HPDE6-E6E7 (cell line): ENCODE measurements at regions not wholly inside any gene's neighbourhood (a gene's known extent, or its start where the extent isn't known, plus 50 kb on each side); places are given as distances from the start of the nearest gene placed in this dataset.

Experiments used
- DNase-seq: peaks from one replicate; pipeline ENCODE4 v3.0.0; 2011; ENCODE audit warnings: missing footprints; ENCODE audit errors: extremely low spot score

DNA sequence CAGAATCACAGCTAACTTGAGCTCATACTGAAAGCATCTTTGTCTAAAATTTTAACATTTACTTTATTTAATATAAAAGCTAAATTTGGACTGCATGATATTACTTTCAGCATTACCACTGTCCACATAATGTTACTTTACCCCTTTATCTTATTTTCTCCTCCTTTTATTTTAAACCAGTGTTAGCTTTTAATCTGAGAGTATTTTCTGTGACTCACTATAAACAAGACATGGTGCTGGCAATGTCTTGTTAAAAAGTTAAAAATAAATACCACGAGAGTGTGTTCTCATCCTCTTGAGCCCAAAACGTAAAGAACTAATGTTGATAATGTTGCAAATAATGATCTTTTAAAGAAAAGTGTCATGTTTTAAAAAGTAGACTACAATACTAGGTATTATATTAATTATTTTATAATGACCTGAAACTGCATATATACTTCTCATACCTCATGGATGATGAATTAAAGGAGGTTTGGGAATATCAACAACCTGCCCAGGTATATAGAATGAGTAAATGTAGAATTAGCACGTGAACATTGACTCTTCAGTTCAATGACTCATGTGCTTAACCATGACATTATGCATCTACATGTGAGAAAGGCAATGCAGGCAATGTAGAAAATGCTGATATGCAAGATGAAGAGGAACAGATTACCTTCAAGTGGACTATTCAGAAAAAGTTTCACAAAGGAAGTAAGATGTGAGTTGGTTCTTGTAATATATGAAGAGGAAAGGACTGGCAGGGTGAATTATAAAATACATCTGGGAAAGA, 454.1 kb upstream of the ADGRL3 start:
- DNase-seq, result no peak

DNA sequence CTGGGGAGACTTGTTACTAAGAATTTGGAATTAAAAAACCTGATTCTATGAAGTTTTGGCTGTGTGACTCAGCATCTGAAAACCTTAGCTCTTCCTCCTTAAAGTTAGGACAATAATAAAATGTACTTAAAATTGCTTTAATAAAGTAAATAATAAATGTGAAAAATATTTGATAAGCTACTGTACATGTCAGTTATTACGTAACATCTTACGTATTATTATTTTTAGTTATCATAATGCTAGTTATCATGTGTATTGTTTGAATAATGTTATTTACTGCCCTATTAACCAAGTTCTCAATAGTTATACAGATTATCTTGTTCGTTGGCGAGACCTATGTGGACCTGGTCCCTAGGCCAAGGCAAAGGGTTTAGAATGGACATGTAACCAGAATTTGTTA, 449.2 kb upstream of the ADGRL3 start:
- DNase-seq, result no peak

DNA sequence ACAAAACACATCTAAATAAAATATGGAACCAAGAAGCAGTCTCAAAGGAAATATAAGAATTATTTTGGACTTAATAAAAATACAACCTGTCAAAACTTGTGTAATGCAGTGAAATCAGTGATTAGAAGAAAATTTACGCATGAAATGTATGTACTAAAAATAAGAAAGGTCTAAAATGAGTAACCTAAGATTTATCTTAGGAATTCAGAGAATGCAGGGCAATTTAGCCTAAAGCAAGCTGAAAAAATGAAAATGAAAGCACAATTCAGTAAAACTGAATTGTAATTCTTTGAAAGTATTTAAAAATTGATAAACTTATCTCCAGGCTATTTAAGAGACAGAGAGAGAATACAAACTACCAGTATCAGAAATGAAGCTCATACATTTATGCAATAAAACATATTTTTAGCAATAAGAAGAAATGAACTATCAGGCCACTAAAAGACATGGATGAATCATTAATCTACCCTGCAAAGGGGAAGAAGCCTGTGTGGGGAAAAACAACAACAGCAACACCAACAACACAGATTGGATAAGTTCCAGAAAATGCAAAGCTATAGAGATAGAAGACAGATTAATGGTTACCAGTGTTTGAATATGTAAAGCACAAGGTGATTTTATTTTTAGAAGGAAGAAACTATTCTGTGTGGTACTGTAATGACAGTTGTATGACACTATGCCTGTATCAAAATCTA, 442.0 kb upstream of the ADGRL3 start:
- no peak for DNase-seq

DNA sequence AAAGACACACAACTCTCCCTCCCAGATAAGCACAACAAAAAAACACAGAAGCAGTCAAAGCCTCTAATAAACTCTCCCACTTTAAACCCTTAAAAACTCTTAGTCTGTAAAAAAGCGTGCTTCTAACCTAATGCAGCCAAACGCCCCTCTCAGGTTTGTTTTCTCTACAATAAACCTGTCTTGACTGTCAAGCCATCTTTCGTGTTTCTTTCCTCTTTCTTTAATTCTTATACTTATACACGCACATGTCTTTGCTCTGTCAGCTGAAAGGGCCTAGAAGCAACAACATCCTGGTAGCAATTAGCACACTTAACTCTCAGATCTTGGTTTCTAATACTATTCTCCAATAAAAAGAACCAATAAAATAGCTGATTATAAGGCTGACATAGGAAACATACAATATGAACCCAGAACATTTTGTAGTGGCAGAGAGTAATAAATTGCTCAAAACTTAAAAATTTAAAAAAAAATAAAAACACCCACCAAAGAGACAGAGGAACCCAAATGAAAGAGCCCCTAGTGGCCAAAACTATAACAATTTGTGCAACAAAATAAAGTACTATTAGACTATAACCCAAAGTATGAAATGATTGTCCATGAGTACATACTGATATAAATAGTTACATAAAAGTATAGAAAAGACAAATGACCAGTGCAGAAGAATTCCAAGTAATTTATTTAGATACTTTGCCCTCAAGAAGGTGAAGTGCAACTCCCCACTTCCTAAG, 440.4 kb upstream of the ADGRL3 start:
- no peak for DNase-seq

GRCh38 chr4:60780874-60781273, 419.3 kb upstream of the ADGRL3 start:
- peak; percentile 7 for DNase-seq

- no peak for DNase-seq
Observed at GRCh38 chr4:60790608-60791007, 409.5 kb upstream of the ADGRL3 start.

- DNase-seq, result no peak
Observed at GRCh38 chr4:60794372-60794771, 405.8 kb upstream of the ADGRL3 start.

DNA sequence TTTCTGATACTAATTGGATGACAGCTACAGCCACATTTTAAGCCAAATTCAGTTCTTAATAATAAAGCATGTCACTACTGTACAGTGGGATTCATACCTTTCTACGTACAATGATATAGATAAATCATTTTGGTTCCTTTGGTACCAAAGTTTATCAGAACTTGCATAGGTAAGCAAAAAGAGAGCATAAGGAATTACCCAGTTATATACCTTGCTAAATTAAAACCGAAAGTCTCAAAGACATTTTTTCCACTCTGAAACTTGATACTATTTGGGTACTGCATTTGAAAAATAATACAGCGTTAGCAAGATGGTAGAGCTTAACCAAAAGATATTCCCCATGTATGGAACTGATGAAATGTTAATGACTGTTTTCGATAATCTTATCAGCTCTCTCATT, 400.9 kb upstream of the ADGRL3 start:
- DNase-seq, result no peak

GRCh38 chr4:60800701-60801100, 399.4 kb upstream of the ADGRL3 start:
- no peak for DNase-seq

- DNase-seq, result peak; percentile 4
Observed at GRCh38 chr4:60805500-60806313, 394.4 kb upstream of the ADGRL3 start.

DNA sequence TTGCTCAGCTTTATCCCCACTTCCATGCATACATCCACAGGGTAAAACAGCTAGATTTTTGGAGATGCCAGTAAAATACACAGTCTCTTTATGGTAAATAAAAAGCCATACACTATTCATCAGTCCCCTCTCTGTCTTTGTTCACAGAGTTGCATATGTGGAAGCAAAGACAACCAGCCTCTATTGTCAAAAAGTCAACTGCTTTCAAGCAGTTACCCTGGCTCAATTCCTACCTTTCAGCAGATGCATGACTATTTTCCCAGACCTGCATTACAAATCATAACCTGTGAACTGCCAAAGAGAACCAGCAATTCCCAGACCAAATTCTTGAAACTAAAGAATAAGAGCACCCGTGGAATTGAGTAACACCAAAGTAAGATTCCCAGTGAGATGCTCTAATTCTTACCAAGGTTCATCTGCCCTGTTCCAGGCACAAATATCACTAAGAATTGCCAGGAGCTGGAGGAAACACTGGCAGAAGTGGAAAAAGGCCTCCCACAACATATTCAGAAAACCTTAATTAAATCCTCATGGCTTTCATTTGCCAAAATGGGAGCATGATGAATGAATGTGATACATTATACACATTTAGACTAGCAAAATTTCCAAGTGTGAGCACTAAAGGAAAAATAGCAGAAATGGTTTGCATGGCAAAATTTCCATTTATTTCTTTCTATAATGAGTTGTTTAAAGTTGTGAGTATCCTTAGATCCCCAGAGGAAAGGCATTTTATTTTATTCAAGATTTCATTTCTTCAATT, 391.2 kb upstream of the ADGRL3 start:
- no peak for DNase-seq

DNA sequence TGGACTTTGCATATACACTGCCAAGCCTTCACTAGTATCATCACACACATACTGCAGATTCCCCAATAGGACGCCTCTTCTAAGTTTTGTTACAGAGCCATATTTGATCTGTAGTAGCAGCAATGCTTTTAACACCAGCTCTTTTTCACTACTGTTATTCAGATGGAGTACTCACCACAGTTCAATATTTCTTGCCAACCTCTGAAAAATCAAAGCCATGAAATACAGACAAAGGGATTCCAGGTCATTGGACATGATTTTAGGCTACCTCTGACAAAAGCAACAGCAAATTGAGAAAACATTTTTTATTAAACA, 390.7 kb upstream of the ADGRL3 start:
- no peak for DNase-seq

DNA sequence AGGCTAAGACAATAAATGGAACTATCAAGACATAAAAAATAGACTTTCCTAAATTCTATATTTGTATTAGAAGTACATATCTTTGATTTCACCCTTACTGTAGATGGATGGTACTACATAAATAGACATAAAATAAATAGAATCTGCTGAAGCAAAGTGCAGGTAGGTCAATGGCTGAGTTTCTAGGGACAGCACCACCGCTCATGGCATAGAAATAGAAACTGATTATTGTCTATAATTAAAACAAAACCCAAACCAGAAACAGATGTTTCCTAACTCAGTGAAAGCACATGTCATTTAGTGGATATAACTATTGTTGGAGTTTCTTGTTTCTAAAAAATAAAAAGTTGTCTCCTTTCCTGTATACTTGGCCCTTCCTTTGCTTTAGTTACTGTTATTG, 387.3 kb upstream of the ADGRL3 start:
- DNase-seq, result no peak

DNA sequence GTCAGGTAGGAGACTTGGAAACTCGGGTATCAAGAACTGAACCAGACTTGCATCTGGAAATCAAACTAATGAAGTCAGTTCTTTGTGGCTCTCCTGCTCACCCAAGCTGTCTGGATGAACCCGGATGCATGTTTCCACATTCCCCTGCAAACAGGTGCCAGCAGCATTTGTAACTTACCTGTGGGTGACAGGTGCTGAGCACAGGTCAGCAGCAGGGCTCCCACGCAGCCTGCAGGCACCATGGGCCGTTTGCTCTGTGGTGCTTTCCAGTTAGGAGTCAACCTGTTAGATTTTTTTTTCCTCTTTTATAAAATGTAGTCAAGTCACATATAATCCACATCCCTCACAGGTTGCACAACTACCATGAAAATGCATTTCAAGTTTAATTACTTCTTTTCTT, 385.6 kb upstream of the ADGRL3 start:
- DNase-seq, result no peak

DNA sequence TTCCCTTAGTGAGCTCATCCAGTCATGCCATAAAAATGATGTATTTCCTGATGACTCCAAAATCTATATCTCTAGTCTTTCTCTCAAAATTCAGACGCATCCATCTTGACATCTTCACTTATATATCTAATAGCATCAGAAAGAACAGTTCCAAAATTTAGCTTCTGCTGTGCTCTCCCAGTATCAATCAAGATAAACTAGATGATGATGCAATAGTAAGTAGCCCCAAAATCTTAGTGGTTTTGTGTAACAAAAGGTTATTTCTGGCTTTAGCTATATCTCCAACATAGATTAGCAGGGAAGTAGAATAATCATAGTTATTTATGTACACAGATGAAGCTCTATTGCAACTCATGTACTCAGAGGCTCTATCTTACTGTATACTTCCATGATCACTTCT, 382.5 kb upstream of the ADGRL3 start:
- DNase-seq, result no peak

GRCh38 chr4:60822986-60823385, 377.1 kb upstream of the ADGRL3 start:
- no peak for DNase-seq

DNA sequence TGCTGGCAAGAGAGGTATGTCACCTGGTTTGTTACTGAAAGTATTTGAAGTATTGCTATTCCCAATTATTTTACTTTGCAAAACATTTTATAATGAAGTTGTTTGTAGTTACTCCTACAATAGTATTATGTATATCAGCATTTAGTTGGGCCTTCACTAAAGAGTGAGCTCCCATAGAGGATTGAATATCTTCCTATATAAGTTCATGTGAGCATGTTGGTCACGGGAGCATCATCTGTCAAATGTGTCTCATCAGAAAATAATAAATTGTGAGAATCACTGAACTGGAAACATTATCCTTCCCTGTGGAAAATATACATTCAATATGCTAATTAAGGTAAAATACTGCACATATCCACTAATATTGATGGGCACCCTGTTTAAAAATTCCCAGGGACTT, 360.1 kb upstream of the ADGRL3 start:
- DNase-seq, result no peak

DNA sequence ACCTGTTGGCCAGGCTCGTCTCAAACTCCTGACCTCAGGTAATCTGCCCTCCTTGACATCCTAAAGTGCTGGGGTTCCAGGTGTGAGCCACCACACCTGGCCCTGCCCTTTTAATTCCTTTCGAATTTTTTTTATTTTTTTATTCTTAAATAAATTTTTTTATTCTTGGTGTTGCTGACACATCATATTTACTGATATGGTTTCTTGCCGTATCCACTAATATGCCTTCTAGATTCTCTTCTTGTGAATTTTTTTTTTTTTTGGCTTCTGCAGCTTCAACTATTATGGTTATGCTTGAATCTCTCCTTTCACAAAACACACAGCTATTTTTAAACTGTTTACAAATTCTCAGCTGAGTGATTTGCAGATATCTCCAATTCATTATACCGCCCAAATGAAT, 353.4 kb upstream of the ADGRL3 start:
- DNase-seq, result no peak

- DNase-seq, result no peak
Observed at GRCh38 chr4:60847614-60848013, 352.5 kb upstream of the ADGRL3 start.

DNA sequence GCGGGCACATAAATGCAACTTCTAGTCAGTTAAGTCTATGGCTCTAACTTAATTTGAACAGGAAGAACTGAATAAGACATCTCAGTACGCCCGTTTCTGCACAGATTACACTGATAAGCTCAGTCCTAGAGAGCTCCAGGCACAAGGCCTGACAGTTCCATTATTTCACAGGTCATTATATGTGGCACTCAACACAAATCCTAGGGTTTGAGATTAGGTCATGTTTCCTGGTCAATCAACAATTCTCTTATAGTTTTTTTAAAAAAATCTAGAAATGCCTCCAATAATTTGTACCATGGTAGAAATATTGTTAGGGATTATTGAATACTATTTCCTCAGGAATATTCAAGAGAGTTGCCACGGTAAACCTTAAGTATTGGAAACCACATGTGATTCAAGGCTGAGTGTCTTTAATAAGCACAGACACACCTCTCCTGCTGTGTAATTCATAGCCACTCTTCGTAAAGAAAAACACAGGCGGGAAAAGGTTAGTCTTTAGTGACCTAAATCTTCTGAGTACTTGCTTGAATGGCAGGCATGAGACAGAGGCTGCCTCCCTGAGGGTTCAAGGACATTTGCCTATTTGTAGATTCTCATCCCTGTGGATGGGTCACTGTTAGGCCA, 342.9 kb upstream of the ADGRL3 start:
- DNase-seq, result no peak

GRCh38 chr4:60863442-60863841, 336.7 kb upstream of the ADGRL3 start:
- DNase-seq, result no peak
